Activated CD4-positive, alpha-beta memory T cell treated with anti-CD3 and anti-CD28 coated beads for 36 hours (primary cell): ENCODE measurements at regions not wholly inside any gene's neighbourhood (a gene's known extent, or its start where the extent isn't known, plus 50 kb on each side); places are given as distances from the start of the nearest gene placed in this dataset.
A peak's percentile ranks its signal among the peaks of the same experiment; 100 is the strongest.

ENCODE experiments used
- CTCF ChIA-PET: fragments of 350-600 bp; sonication (Branson Sonifier 250); formaldehyde crosslinking; loops from one replicate; lab custom pipeline; 2021; ENCODE audit warnings: antibody characterized with exemption, inconsistent platforms; lab: Charles Lee
- POLR2A ChIA-PET: fragments of 350-600 bp; sonication (Branson Sonifier 250); formaldehyde crosslinking; loops from one replicate; lab custom pipeline; 2021; ENCODE audit warnings: antibody characterized with exemption; lab: Charles Lee
- DNase-seq: peaks from one replicate; pipeline ENCODE4 v3.0.0-alpha.2; 2020
- H3K27ac Mint-ChIP-seq: one replicate; pipeline ENCODE4 v1.8.0; 2021; ENCODE audit warnings: mixed read lengths
- H3K27me3 Mint-ChIP-seq: one replicate; pipeline ENCODE4 v1.8.0; 2021; ENCODE audit warnings: mixed read lengths
- H3K36me3 Mint-ChIP-seq: one replicate; pipeline ENCODE4 v1.8.0; 2021; ENCODE audit warnings: mixed read lengths
- H3K4me1 Mint-ChIP-seq: one replicate; pipeline ENCODE4 v1.8.0; 2021; ENCODE audit warnings: low read depth, mixed read lengths
- H3K4me3 Mint-ChIP-seq: one replicate; pipeline ENCODE4 v1.8.0; 2021; ENCODE audit warnings: mild to moderate bottlenecking, mixed read lengths
- H3K9me3 Mint-ChIP-seq: one replicate; pipeline ENCODE4 v1.8.0; 2021; ENCODE audit warnings: mixed read lengths
- intact Hi-C: fragments of 100-400 bp; cut with micrococcal nuclease; formaldehyde crosslinking; loops from one replicate; pipeline ENCODE4 v1.15.1; 2023

DNA sequence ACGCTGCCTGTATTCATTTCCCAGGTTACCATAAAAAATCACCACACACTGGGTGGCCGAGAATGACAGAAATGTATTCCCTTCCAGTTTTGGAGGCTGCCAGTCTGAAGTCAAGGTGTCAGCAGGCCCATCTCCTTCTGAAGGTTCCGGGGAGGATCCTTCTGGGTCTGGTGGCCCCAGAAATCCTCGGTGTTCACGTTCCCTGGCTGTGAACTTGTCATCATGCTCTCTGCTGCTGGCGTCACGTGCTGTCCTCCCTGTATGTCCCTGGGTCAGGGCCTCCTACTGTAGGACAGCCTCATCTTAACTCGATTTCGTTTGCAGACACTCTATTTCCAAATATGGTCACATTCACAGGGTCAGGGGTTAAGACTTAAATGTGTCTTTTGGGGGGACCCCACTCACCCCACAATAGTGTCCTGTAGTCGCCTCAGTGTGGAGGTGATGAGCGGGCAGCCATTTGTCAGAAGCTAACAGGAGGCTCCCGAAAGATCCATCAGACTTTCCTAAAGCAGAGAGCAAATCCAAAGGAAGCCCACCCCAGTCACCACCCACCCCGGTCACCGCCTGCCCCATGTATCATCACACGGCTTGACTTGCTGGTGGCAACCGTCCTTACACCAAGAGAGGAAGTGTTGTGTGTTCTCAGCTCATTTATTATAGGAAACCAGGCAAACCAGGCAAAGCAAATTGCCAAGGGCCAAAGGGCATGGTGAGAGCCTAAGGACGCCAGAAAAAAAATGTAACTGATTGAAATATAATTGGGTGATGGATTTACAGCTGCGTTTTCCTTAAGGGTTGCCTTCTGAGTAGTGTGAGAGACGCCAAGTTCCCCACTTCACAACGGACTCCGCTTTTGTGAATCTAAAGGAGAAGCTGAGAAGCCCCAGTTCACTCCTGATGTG lies 148.8 kb upstream of the ZNF236 start:
- CTCF ChIA-PET = no interaction called here
- H3K36me3 Mint-ChIP-seq = no peaks in the 10 kb centered on the region

DNA sequence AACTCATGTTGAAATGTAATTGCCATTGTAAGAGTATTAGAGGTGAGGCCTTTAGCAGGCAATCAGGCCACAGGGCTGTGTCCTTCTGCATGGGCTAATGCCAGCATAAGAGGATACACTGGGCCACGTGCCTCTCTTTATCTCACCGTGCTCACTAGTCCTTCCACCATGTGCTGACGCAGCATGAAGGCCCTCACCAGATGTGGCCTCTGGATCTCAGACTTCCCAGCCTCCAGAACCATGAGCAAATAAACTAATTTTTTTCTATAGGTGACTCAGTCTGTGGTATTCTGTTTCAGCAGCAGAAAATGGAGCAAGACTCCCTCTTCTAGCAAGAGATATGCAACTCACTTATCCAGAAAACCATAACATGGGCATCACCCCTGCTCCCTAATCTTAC lies 149.7 kb upstream of the ZNF236 start:
- intact Hi-C loops = no loop called here
- H3K4me3 Mint-ChIP-seq = no peak overlapping the region
- no peak overlapping the region for H3K27ac Mint-ChIP-seq
- CTCF ChIA-PET = no interaction called here
- H3K9me3 Mint-ChIP-seq = no peaks in the 10 kb centered on the region
- H3K4me1 Mint-ChIP-seq = no peaks in the 10 kb centered on the region
- no peaks in the 10 kb centered on the region for H3K36me3 Mint-ChIP-seq
- peaks cover 5% of the 10 kb centered on the region for H3K27me3 Mint-ChIP-seq
- DNase-seq = no peak
- POLR2A ChIA-PET = no interaction called here

More for the DNA sequence above, 148.8 kb upstream of the ZNF236 start:
- intact Hi-C loops = no loop called here
- POLR2A ChIA-PET = no interaction called here
- Mint-ChIP-seq H3K27ac (no peak overlapping the region), H3K4me1 (no peaks in the 10 kb centered on the region), H3K9me3 (no peaks in the 10 kb centered on the region), H3K27me3 (peaks cover 5% of the 10 kb centered on the region), H3K4me3 (no peak overlapping the region)
- DNase-seq = no peak

DNA sequence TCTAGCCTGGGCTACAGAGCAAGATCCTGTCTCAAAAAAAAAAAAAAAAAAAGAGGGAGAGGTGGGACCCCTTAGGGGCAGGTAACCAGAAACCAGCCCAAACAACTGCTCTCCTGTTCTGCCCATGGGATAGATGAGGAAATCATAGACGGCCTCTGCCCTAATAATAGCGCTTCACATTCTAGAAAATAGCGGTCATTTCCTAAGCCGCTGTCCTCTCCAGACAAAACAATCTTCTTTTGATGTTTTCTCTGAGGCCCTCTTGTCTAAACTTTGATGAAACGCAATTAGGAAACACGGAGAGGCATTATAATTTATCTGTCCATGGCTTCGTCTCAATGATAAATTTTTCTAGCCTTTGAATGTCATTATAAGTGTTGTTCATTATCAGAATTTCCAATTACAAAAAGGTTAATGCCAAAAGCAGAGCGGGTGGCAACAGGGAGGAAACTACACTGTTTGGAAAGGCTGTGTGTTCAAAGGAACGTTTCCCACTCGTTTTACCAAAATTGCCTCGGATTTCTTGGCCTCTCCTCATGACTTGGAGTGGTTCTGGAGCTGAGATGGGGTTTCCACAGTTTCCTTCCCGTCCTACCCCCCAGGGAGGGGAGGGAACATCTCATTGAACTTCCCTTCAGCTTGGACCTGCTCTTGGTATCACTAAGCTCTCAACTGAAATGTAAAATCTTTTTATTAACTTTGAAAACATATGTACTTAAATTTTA lies 151.6 kb upstream of the ZNF236 start:
- ChIA-PET CTCF (interaction anchor here (0.7 kb wide), 1 partner anchor 270 kb away, joined by 3 read pairs; no protein-coding TSS in a partner anchor), POLR2A (no interaction called here)
- no peaks in the 10 kb centered on the region for H3K4me1 Mint-ChIP-seq
- H3K4me3 Mint-ChIP-seq = no peak overlapping the region
- H3K27me3 Mint-ChIP-seq = peaks cover 10% of the 10 kb centered on the region
- no peaks in the 10 kb centered on the region for H3K36me3 Mint-ChIP-seq
- no peak for DNase-seq
- H3K27ac Mint-ChIP-seq = no peak overlapping the region
- intact Hi-C loops = no loop called here
- no peaks in the 10 kb centered on the region for H3K9me3 Mint-ChIP-seq

DNA sequence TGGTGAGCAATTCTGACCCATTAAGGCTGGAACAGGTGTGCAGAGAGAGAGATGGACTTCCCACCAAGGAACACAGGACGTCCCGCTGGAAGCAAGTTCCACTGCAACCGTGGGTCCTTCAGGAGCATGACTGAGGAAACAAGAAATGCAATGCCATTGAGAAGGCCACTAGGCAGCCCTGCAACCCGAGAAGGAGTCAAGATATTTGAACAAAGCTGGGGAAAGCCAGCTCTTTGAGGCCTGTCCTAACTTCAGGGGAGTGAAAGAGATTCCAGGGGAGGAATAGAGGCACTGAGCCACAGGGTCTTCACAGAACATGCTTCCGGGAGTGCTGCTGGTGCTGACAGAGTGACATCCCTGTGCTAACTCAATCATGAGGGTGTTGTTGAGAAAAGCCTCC lies 153.8 kb upstream of the ZNF236 start:
- no peaks in the 10 kb centered on the region for H3K4me1 Mint-ChIP-seq
- ChIA-PET POLR2A (no interaction called here), CTCF (no interaction called here)
- H3K27me3 Mint-ChIP-seq = peaks cover 5% of the 10 kb centered on the region
- intact Hi-C loops = no loop called here
- no peak for DNase-seq
- no peaks in the 10 kb centered on the region for H3K9me3 Mint-ChIP-seq
- no peak overlapping the region for H3K4me3 Mint-ChIP-seq
- no peak overlapping the region for H3K27ac Mint-ChIP-seq
- H3K36me3 Mint-ChIP-seq = no peaks in the 10 kb centered on the region

DNA sequence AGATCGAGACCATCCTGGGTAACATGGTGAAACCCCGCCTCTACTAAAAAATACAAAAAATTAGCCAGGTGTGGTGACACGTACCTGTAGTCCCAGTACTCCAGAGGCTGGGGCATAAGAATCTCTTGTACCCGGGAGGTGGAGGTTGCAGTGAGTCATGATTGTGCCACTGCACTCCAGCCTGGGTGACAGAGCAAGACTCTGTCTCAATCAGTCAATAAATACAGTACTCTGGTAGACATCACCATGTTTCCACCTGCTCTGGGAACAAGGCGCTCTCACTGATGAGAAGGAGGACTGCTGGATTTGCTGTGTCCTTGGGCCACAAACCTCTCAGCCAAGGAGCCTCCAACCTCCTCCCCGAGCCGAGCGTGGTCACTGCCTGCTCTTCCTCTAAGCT lies 154.2 kb upstream of the ZNF236 start:
- Mint-ChIP-seq H3K4me3 (no peak overlapping the region), H3K4me1 (no peaks in the 10 kb centered on the region), H3K36me3 (no peaks in the 10 kb centered on the region), H3K27me3 (peaks cover 5% of the 10 kb centered on the region), H3K27ac (no peak overlapping the region), H3K9me3 (no peaks in the 10 kb centered on the region)
- intact Hi-C loops = no loop called here
- DNase-seq = no peak
- POLR2A ChIA-PET = no interaction called here
- CTCF ChIA-PET = no interaction called here

DNA sequence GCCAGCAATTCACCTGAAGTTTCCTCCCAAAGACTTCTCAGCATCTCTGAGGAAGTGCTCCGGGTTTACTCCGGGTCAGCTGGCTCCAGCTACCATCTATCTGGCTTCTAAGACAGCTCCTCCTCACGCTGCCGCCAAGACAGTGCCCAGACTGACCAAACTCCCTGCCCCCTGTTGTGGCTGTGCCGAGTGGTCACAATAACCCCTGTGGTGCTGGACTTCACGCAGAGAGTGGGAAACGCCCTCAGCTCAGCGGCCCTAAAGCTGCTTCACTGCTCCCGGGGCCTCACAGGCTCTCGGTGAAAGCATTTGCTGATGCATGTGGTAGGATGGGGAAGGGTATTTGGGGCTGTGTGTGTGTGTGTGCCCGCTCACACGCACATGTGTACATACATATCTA lies 154.8 kb upstream of the ZNF236 start:
- CTCF ChIA-PET = no interaction called here
- no peaks in the 10 kb centered on the region for H3K4me1 Mint-ChIP-seq
- intact Hi-C loops = no loop called here
- POLR2A ChIA-PET = no interaction called here
- no peak overlapping the region for H3K4me3 Mint-ChIP-seq
- no peak for DNase-seq
- no peak overlapping the region for H3K27ac Mint-ChIP-seq
- no peaks in the 10 kb centered on the region for H3K36me3 Mint-ChIP-seq
- H3K27me3 Mint-ChIP-seq = peaks cover 5% of the 10 kb centered on the region
- H3K9me3 Mint-ChIP-seq = no peaks in the 10 kb centered on the region

DNA sequence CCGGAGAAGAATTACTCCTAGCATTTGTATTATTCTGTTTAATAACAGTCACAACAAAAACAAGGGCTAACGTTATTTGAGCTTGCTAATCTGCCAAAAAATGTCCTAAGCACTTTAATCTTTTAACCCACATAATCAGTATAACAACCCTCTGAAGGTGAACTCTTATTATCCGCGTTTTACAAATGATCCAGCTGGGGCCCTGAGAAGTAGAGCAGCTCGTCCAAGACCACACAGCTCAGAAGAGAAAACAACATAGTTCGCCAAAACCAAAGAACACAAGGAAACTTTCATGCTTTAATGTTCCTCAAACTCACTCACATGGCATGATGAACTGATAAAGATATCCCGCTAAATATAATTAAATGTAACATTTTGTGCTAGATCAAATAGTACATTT lies 159.7 kb upstream of the ZNF236 start:
- Mint-ChIP-seq H3K27me3 (peaks cover 16% of the 10 kb centered on the region), H3K27ac (no peak overlapping the region), H3K9me3 (no peaks in the 10 kb centered on the region), H3K4me3 (no peak overlapping the region), H3K4me1 (peaks cover 9% of the 10 kb centered on the region), H3K36me3 (no peaks in the 10 kb centered on the region)
- intact Hi-C loops = no loop called here
- ChIA-PET CTCF (no interaction called here), POLR2A (no interaction called here)
- no peak for DNase-seq

DNA sequence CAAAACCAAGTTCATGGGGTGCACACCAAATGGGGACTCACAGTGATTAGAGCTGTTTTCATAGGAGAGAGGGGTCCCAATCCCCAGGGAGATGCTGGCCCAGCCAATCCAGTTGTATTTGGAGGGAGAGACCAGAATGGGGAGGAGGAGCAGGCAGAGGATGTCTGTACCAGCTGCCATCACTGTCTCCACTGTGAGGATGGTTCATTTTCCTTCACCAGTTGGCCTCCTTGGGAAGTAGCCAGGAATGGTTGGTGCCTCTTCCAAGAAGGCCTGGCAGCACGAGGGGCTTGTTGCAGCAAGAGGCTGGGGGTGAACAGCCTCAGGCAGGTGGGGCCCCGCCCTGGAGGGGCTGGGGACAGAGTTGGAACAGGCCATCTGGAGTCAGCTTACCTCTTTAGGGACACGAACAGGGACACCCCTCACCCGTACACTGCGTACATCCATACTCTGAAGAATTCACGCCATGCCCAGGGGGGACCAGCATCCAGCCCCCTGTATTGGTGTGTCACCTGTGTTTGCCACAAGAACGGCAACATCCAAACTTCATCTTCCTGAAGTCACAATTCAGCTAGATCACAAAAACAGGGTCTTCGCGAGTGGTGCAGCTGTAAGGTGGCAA lies 161.7 kb upstream of the ZNF236 start:
- no peaks in the 10 kb centered on the region for H3K9me3 Mint-ChIP-seq
- H3K27me3 Mint-ChIP-seq = peaks cover 26% of the 10 kb centered on the region
- H3K4me1 Mint-ChIP-seq = peaks cover 15% of the 10 kb centered on the region
- no peak for DNase-seq
- no peak overlapping the region for H3K27ac Mint-ChIP-seq
- POLR2A ChIA-PET = no interaction called here
- intact Hi-C loops = no loop called here
- no peak overlapping the region for H3K4me3 Mint-ChIP-seq
- CTCF ChIA-PET = interaction anchor here (0.7 kb wide), 1 partner anchor 49 kb away, joined by 3 read pairs; no protein-coding TSS in a partner anchor
- H3K36me3 Mint-ChIP-seq = no peaks in the 10 kb centered on the region

DNA sequence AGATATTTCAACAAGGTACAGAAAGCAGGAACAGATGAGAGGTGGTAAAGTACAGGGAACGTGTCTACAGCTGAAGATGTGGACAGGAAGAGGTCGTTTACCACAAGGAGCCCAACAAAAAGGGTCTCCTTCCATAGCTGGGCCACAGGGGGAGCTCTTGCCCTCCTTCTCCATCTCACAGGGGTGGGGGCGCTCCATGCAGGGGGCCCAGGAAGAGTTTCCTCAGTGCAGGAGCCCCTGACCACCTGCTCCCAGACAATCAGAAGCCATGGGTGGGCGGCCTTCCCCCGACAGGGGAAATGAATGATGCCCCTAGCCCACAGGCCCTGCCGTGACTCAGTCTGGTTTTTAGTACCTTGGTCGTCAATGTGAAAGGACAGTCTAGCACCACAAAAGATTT lies 163.6 kb upstream of the ZNF516 start:
- peaks cover 15% of the 10 kb centered on the region for H3K4me1 Mint-ChIP-seq
- intact Hi-C loops = loop anchor here (2.0 kb wide), 1 partner anchor 28 kb away; no protein-coding TSS in a partner anchor
- POLR2A ChIA-PET = no interaction called here
- H3K27me3 Mint-ChIP-seq = peaks cover 34% of the 10 kb centered on the region
- no peaks in the 10 kb centered on the region for H3K36me3 Mint-ChIP-seq
- no peak overlapping the region for H3K27ac Mint-ChIP-seq
- H3K9me3 Mint-ChIP-seq = no peaks in the 10 kb centered on the region
- no peak overlapping the region for H3K4me3 Mint-ChIP-seq
- CTCF ChIA-PET = interaction anchor here (0.6 to 3.2 kb wide), 4 partner anchors 8 to 260 kb away, joined by 3 to 10 read pairs (median 4); no protein-coding TSS in a partner anchor
- DNase-seq = peak; percentile 46

DNA sequence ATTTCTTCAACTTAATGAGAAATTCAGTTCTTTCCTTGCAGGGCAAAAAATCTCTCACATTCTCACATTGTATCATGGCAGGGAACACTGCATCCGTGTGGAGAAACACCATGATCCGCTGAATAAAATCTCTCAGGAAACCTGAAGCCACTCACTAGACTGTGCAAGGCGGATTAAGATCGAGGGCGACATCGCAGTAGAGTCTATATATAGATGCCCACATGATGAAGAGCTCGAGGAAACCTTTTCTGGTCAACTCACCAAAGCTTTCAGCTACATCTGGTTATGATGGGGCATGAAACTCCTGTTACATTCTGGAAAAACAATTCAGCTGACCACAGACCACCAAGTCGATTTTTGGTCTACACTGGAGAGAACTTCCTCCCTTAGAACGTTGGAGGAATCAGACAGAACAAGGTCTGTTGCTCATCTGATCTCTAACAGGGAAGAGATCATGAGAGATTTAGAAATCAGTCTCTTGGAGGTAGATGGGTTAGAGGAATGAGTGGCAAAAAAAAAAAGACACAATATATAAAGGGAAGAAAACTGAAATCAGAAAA lies 162.9 kb upstream of the ZNF516 start:
- Mint-ChIP-seq H3K27me3 (peaks cover 37% of the 10 kb centered on the region), H3K9me3 (no peaks in the 10 kb centered on the region), H3K36me3 (no peaks in the 10 kb centered on the region), H3K4me3 (no peak overlapping the region), H3K4me1 (peaks cover 15% of the 10 kb centered on the region), H3K27ac (no peak overlapping the region)
- CTCF ChIA-PET = interaction anchor here (0.6 to 3.2 kb wide), 6 partner anchors 9 to 259 kb away, joined by 3 to 10 read pairs (median 4); no protein-coding TSS in a partner anchor
- DNase-seq = no peak
- POLR2A ChIA-PET = no interaction called here
- intact Hi-C loops = loop anchor here (2.0 kb wide), 1 partner anchor 29 kb away; no protein-coding TSS in a partner anchor

DNA sequence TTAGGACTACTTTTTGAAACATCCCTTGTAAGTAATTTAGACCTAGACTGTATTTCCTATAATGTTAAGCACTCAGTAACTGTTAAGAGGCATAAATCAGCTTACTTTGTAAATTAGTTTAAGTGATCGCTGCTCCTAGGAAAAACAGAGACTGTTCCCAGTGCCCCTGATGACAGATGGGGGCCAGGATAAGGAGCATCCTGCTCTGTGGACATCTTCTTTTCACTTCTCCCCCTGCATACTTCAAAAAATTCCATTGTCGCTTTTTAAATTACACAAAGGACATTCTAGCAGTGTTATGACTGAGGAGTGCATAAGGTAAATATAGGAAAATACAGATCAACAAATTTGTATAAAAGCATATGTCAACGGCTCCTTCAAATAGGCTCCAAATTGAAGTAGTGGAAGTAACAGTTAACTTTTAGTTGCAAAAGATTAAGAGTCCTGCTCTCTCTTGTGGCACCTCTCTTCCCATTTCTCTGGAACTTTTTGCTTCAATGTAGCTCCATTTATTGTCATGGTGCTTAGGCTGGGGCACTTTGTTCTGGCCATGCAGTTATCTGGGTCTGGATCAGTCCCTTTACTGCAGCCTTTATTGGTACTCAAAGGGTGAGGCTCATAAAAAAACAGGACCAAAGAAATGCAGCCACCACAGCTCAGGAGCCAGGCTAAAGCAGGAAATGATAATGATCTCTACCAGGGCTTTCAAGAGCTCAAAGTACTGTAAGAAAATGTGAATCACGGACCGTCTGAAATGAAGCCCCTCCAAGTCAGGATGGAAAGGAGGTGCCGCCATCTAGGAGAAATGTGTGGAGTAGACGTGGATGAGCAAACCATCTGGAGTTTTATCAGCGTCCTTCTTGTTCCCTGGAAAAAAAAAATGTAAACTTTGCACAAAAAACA lies 162.1 kb upstream of the ZNF516 start:
- CTCF ChIA-PET = interaction anchor here (0.6 to 3.2 kb wide), 4 partner anchors 15 to 258 kb away, joined by 3 to 10 read pairs (median 4); no protein-coding TSS in a partner anchor
- no peak overlapping the region for H3K4me3 Mint-ChIP-seq
- H3K36me3 Mint-ChIP-seq = no peaks in the 10 kb centered on the region
- intact Hi-C loops = no loop called here
- POLR2A ChIA-PET = no interaction called here
- peaks cover 41% of the 10 kb centered on the region for H3K27me3 Mint-ChIP-seq
- no peaks in the 10 kb centered on the region for H3K9me3 Mint-ChIP-seq
- H3K4me1 Mint-ChIP-seq = peaks cover 15% of the 10 kb centered on the region
- no peak for DNase-seq
- no peak overlapping the region for H3K27ac Mint-ChIP-seq
